ENCODE measurements at regions not wholly inside any gene's neighbourhood (a gene's known extent, or its start where the extent isn't known, plus 50 kb on each side); places are given as distances from the start of the nearest gene placed in this dataset.
"Not testable (repeated sequence)": the region's sequence is repeated elsewhere in the genome, so short reads cannot be mapped to it uniquely, and the experiment has no call there.

- H3K27ac ChIP-seq = no peak overlapping the region
- H3K27me3 ChIP-seq = no peaks in the 10 kb centered on the region
- peaks cover 3% of the 10 kb centered on the region; the same call in 1 of the 2 replicates for H3K9me3 ChIP-seq (replicated peaks)
- no peaks in the 10 kb centered on the region for H3K36me3 ChIP-seq
- DNase-seq = no peak
- peaks cover 17% of the 10 kb centered on the region for H3K4me1 ChIP-seq
- H3K4me3 ChIP-seq = no peak overlapping the region
Observed at GRCh38 chr5:133869519-133870335, 98.7 kb downstream of the C5orf15 start.

- Histone ChIP-seq H3K4me3 (no peak overlapping the region), H3K27me3 (no peaks in the 10 kb centered on the region), H3K36me3 (no peaks in the 10 kb centered on the region), H3K4me1 (peaks cover 17% of the 10 kb centered on the region), H3K27ac (no peak overlapping the region), H3K9me3 (replicated peaks) (peaks cover 3% of the 10 kb centered on the region; the same call in 1 of the 2 replicates)
- peak; percentile 38 to 61 for DNase-seq
Observed at GRCh38 chr5:133868946-133869518, 99.4 kb downstream of the C5orf15 start.

- no peaks in the 10 kb centered on the region for H3K27me3 ChIP-seq
- DNase-seq = no peak
- no peaks in the 10 kb centered on the region for H3K36me3 ChIP-seq
- peaks cover 17% of the 10 kb centered on the region for H3K4me1 ChIP-seq
- H3K4me3 ChIP-seq = no peak overlapping the region
- no peak overlapping the region for H3K27ac ChIP-seq
- 0 out of 2 replicates have a peak, but pooled peaks cover 3% of the 10 kb centered on the region for H3K9me3 ChIP-seq (replicated peaks)
Observed at GRCh38 chr5:133867851-133868545, 100.4 kb downstream of the C5orf15 start.

GRCh38 chr5:133867341-133867740 is 101.1 kb downstream of the C5orf15 start:
- H3K9me3 ChIP-seq (replicated peaks) = 0 out of 2 replicates have a peak, but pooled peaks cover under 1% of the 10 kb centered on the region
- H3K27ac ChIP-seq = no peak overlapping the region
- H3K36me3 ChIP-seq = no peaks in the 10 kb centered on the region
- H3K27me3 ChIP-seq = no peaks in the 10 kb centered on the region
- H3K4me1 ChIP-seq = peaks cover 17% of the 10 kb centered on the region
- no peak overlapping the region for H3K4me3 ChIP-seq
- DNase-seq = no peak

GRCh38 chr5:133866903-133867245 is 101.6 kb downstream of the C5orf15 start:
- Histone ChIP-seq H3K36me3 (no peaks in the 10 kb centered on the region), H3K9me3 (replicated peaks) (no peaks in the 10 kb centered on the region), H3K27ac (no peak overlapping the region), H3K4me1 (peaks cover 17% of the 10 kb centered on the region), H3K4me3 (no peak overlapping the region), H3K27me3 (no peaks in the 10 kb centered on the region)
- DNase-seq = no peak

GRCh38 chr5:133866160-133866902 is 102.1 kb downstream of the C5orf15 start:
- peaks cover 17% of the 10 kb centered on the region for H3K4me1 ChIP-seq
- DNase-seq = no peak
- H3K9me3 ChIP-seq (replicated peaks) = no peaks in the 10 kb centered on the region
- H3K36me3 ChIP-seq = no peaks in the 10 kb centered on the region
- no peak overlapping the region for H3K4me3 ChIP-seq
- no peaks in the 10 kb centered on the region for H3K27me3 ChIP-seq
- H3K27ac ChIP-seq = no peak overlapping the region

GRCh38 chr5:133865113-133865512 is 103.3 kb downstream of the C5orf15 start:
- Histone ChIP-seq H3K9me3 (replicated peaks) (no peaks in the 10 kb centered on the region), H3K4me1 (peaks cover 6% of the 10 kb centered on the region; the same call in 1 of the 2 replicates), H3K36me3 (no peaks in the 10 kb centered on the region), H3K4me3 (no peak overlapping the region), H3K27ac (no peak overlapping the region), H3K27me3 (no peaks in the 10 kb centered on the region)
- DNase-seq = no peak

- Histone ChIP-seq H3K27me3 (no peaks in the 10 kb centered on the region), H3K27ac (no peak overlapping the region), H3K36me3 (no peaks in the 10 kb centered on the region), H3K9me3 (replicated peaks) (no peaks in the 10 kb centered on the region), H3K4me1 (peaks cover 2% of the 10 kb centered on the region; the same call in 1 of the 2 replicates), H3K4me3 (no peak overlapping the region)
- no peak for DNase-seq
Observed at GRCh38 chr5:133864711-133865110, 103.7 kb downstream of the C5orf15 start.

GRCh38 chr5:133863857-133864585 is 104.4 kb downstream of the C5orf15 start:
- no peak for DNase-seq
- Histone ChIP-seq H3K9me3 (replicated peaks) (no peaks in the 10 kb centered on the region), H3K27ac (no peak overlapping the region), H3K4me3 (no peak overlapping the region), H3K36me3 (no peaks in the 10 kb centered on the region), H3K27me3 (no peaks in the 10 kb centered on the region), H3K4me1 (no peaks in the 10 kb centered on the region)

- no peaks in the 10 kb centered on the region for H3K9me3 ChIP-seq (replicated peaks)
- H3K36me3 ChIP-seq = no peaks in the 10 kb centered on the region
- no peaks in the 10 kb centered on the region for H3K4me1 ChIP-seq
- no peak overlapping the region for H3K27ac ChIP-seq
- DNase-seq = no peak
- H3K4me3 ChIP-seq = no peak overlapping the region
- H3K27me3 ChIP-seq = no peaks in the 10 kb centered on the region
Observed at GRCh38 chr5:133861161-133861737, 107.2 kb downstream of the C5orf15 start.

- H3K4me3 ChIP-seq = no peak overlapping the region
- H3K27ac ChIP-seq = no peak overlapping the region
- no peaks in the 10 kb centered on the region for H3K27me3 ChIP-seq
- H3K4me1 ChIP-seq = peaks cover 2% of the 10 kb centered on the region; the same call in 1 of the 2 replicates
- no peaks in the 10 kb centered on the region for H3K9me3 ChIP-seq (replicated peaks)
- no peak for DNase-seq
- no peaks in the 10 kb centered on the region for H3K36me3 ChIP-seq
Observed at GRCh38 chr5:133859073-133859472, 109.4 kb downstream of the C5orf15 start.

- not testable (repeated sequence) for H3K27ac ChIP-seq; H3K9me3 ChIP-seq (replicated peaks); H3K4me3 ChIP-seq; H3K36me3 ChIP-seq; DNase-seq; H3K4me1 ChIP-seq; H3K27me3 ChIP-seq
Observed at GRCh38 chr5:133857595-133858313, 110.7 kb downstream of the C5orf15 start.

- H3K4me3 ChIP-seq = no peak overlapping the region
- H3K27ac ChIP-seq = no peak overlapping the region
- H3K27me3 ChIP-seq = no peaks in the 10 kb centered on the region
- no peaks in the 10 kb centered on the region for H3K9me3 ChIP-seq (replicated peaks)
- no peaks in the 10 kb centered on the region for H3K36me3 ChIP-seq
- H3K4me1 ChIP-seq = peaks cover 2% of the 10 kb centered on the region
- DNase-seq = no peak
Observed at GRCh38 chr5:133854554-133854953, 113.9 kb downstream of the C5orf15 start.

Measured in SJCRH30 (cell line).